Neuronal stem cell (in vitro differentiated cells): ENCODE measurements at regions not wholly inside any gene's neighbourhood (a gene's known extent, or its start where the extent isn't known, plus 50 kb on each side); places are given as distances from the start of the nearest gene placed in this dataset.
A peak's percentile ranks its signal among the peaks of the same experiment; 100 is the strongest.
"Not testable (repeated sequence)": the region's sequence is repeated elsewhere in the genome, so short reads cannot be mapped to it uniquely, and the experiment has no call there.

Experiments used
- DNase-seq: peaks from one replicate; pipeline ENCODE4 v3.0.0-alpha.2; 2013; ENCODE audit warnings: low spot score
- H2AFZ ChIP-seq: one replicate; pipeline ENCODE4 v1.6.1; 2013; ENCODE audit warnings: mild to moderate bottlenecking, low read length, inconsistent platforms
- H2AK5ac ChIP-seq: 2 replicates; pipeline ENCODE4 v1.6.1; 2013; ENCODE audit warnings: low read depth, mild to moderate bottlenecking, inconsistent platforms, low read length, moderate library complexity, mixed read lengths
- H2BK120ac ChIP-seq: 2 replicates; pipeline ENCODE4 v1.6.1; 2013; ENCODE audit warnings: low read depth, mild to moderate bottlenecking, inconsistent platforms, low read length, moderate library complexity, mixed read lengths
- H2BK12ac ChIP-seq: one replicate; pipeline ENCODE4 v1.6.1; 2013; ENCODE audit warnings: low read length, inconsistent platforms
- H2BK15ac ChIP-seq: 2 replicates; pipeline ENCODE4 v1.6.1; 2013; ENCODE audit warnings: mild to moderate bottlenecking, low read length, inconsistent platforms, mixed read lengths
- H2BK5ac ChIP-seq: one replicate; pipeline ENCODE4 v1.6.1; 2013; ENCODE audit warnings: inconsistent platforms, mild to moderate bottlenecking, low read length, moderate library complexity
- H3K14ac ChIP-seq: one replicate; pipeline ENCODE4 v1.6.1; 2013; ENCODE audit warnings: low read length, inconsistent platforms
- H3K18ac ChIP-seq: 2 replicates; pipeline ENCODE4 v1.6.1; 2013; ENCODE audit warnings: low read length, inconsistent platforms
- H3K23ac ChIP-seq: 2 replicates; pipeline ENCODE4 v1.6.1; 2013; ENCODE audit warnings: low read depth, mild to moderate bottlenecking, mixed read lengths, low read length, inconsistent platforms; ENCODE audit not compliant: poor library complexity
- H3K27ac ChIP-seq: replicated peaks from 3 replicates; pipeline ENCODE4 v1.5.1; 2013; ENCODE audit warnings: low read length, inconsistent platforms
- H3K27me3 ChIP-seq, 3 experiments: 2 replicates each; pipeline ENCODE4 v1.6.1; 2013; ENCODE audit warnings: low read length in 3 of 3, mild to moderate bottlenecking in 2 of 3, inconsistent platforms in 1 of 3, low read depth in 1 of 3, mixed read lengths in 1 of 3, moderate library complexity in 1 of 3; ENCODE audit not compliant: control insufficient read depth in 3 of 3, insufficient read depth in 3 of 3
- H3K36me3 ChIP-seq, 2 donors: replicated peaks in 1 of 2; 2 replicates each; pipeline ENCODE4 v1.6.1; 2013; ENCODE audit warnings: low read length in 2 of 2; ENCODE audit not compliant: control insufficient read depth in 2 of 2, insufficient read depth in 2 of 2
- H3K4ac ChIP-seq: 2 replicates; pipeline ENCODE4 v1.6.1; 2013; ENCODE audit warnings: inconsistent platforms, mild to moderate bottlenecking, low read length, moderate library complexity
- H3K4me1 ChIP-seq, 2 donors: 1 replicate in 1 of 2; 2 replicates in 1 of 2; pipeline ENCODE4 v1.6.1; 2013; ENCODE audit warnings: low read length in 2 of 2, low read depth in 1 of 2; ENCODE audit not compliant: control insufficient read depth in 2 of 2, insufficient read depth in 1 of 2
- H3K4me2 ChIP-seq: one replicate; pipeline ENCODE4 v1.6.1; 2013; ENCODE audit warnings: mild to moderate bottlenecking, low read length, inconsistent platforms; ENCODE audit not compliant: insufficient read depth, poor library complexity, severe bottlenecking
- H3K4me3 ChIP-seq, 2 donors: 2 replicates each; pipeline ENCODE4 v1.5.1; 2013; ENCODE audit warnings: low read length in 2 of 2, mild to moderate bottlenecking in 2 of 2, inconsistent platforms in 1 of 2, moderate library complexity in 1 of 2
- H3K79me1 ChIP-seq: one replicate; pipeline ENCODE4 v1.6.1; 2013; ENCODE audit warnings: low read depth, mild to moderate bottlenecking, inconsistent platforms, low read length, moderate library complexity
- H3K9ac ChIP-seq: one replicate; pipeline ENCODE4 v1.6.1; 2013; ENCODE audit warnings: mild to moderate bottlenecking, low read depth, low read length, inconsistent platforms; ENCODE audit not compliant: poor library complexity
- H3K9me3 ChIP-seq, 2 donors: replicated peaks in 1 of 2; 2 replicates each; pipeline versions ENCODE3 to v1.6.1; 2013; ENCODE audit warnings: low read length in 2 of 2, mild to moderate bottlenecking in 2 of 2, inconsistent platforms in 1 of 2, low read depth in 1 of 2, mixed read lengths in 1 of 2, moderate library complexity in 1 of 2; ENCODE audit not compliant: control insufficient read depth in 2 of 2, insufficient read depth in 1 of 2
- H4K8ac ChIP-seq: one replicate; pipeline ENCODE4 v1.6.1; 2013; ENCODE audit warnings: low read depth, mild to moderate bottlenecking, inconsistent platforms, low read length, moderate library complexity
- H4K91ac ChIP-seq: one replicate; pipeline ENCODE4 v1.6.1; 2013; ENCODE audit warnings: low read length, low read depth, mild to moderate bottlenecking, inconsistent platforms; ENCODE audit not compliant: poor library complexity
- WGBS, 2 donors: extraction: QIAGEN DNeasy Blood & Tissue Kit; methylation state at CpG; one replicate each; pipeline ENCODE4 v1.1.7; 2013; ENCODE audit warnings: missing lambda C conversion rate in 2 of 2, mixed read lengths in 1 of 2; ENCODE audit not compliant: insufficient read length in 2 of 2, insufficient replicate concordance in 1 of 2; ENCODE audit errors: extremely low coverage in 2 of 2; 5-methylcytosine and 5-hydroxymethylcytosine counted together

GRCh38 chr13:63739112-63739735, 2323.6 kb upstream of the PCDH20 start:
- H3K14ac ChIP-seq, H4K91ac ChIP-seq, H2BK12ac ChIP-seq, H3K23ac ChIP-seq, H3K27me3 ChIP-seq, H3K18ac ChIP-seq, H3K9ac ChIP-seq, H3K9me3 ChIP-seq, H3K36me3 ChIP-seq, H4K8ac ChIP-seq, H3K4me3 ChIP-seq, H2BK120ac ChIP-seq, H2BK15ac ChIP-seq, H3K27ac ChIP-seq, H3K79me1 ChIP-seq, H3K4me2 ChIP-seq, H3K4ac ChIP-seq, H3K4me1 ChIP-seq, DNase-seq, H2AK5ac ChIP-seq, H2AFZ ChIP-seq: not testable (repeated sequence)
- peak overlapping the region; percentile 24 for H2BK5ac ChIP-seq
- no CpG with 5 or more reads among the region's 23 CpGs for WGBS, 2 donors

- Histone ChIP-seq H2BK15ac (no peak overlapping the region), H2BK12ac (no peak overlapping the region), H3K14ac (no peak overlapping the region), H3K79me1 (no peaks in the 10 kb centered on the region), H3K27me3 (no peaks in the 10 kb centered on the region), H3K4me2 (no peak overlapping the region), H3K36me3 (no peaks in the 10 kb centered on the region), H2BK120ac (no peak overlapping the region), H3K18ac (peak overlapping the region; percentile 13), H2AFZ (peak overlapping the region; percentile 17), H3K4ac (no peak overlapping the region), H2AK5ac (no peak overlapping the region), H4K91ac (no peak overlapping the region), H3K9ac (no peak overlapping the region), H2BK5ac (no peak overlapping the region), H3K9me3 (no peaks in the 10 kb centered on the region), H3K4me3 (no peak overlapping the region), H3K4me1 (no peaks in the 10 kb centered on the region), H4K8ac (no peak overlapping the region), H3K23ac (no peak overlapping the region), H3K27ac (no peak overlapping the region)
- no peak for DNase-seq
- WGBS, 2 donors: no CpG with 5 or more reads among the region's 19 CpGs
These were observed 2321.8 kb upstream of the PCDH20 start for GRCh38 chr13:63737418-63737817.

GRCh38 chr13:63731896-63732295, 2316.2 kb upstream of the PCDH20 start:
- Histone ChIP-seq H4K91ac (no peak overlapping the region), H2BK15ac (no peak overlapping the region), H2AK5ac (no peak overlapping the region), H3K9ac (no peak overlapping the region), H2BK12ac (no peak overlapping the region), H2BK120ac (no peak overlapping the region), H3K4me1 (no peaks in the 10 kb centered on the region), H3K4me3 (no peak overlapping the region), H3K4me2 (no peak overlapping the region), H4K8ac (no peak overlapping the region), H3K9me3 (no peaks in the 10 kb centered on the region), H3K23ac (no peak overlapping the region), H3K27ac (no peak overlapping the region), H3K36me3 (no peaks in the 10 kb centered on the region), H3K4ac (no peak overlapping the region), H3K14ac (no peak overlapping the region), H3K79me1 (no peaks in the 10 kb centered on the region), H2AFZ (no peak overlapping the region), H2BK5ac (no peak overlapping the region), H3K18ac (no peak overlapping the region), H3K27me3 (no peaks in the 10 kb centered on the region)
- DNase-seq: no peak
- no CpG with 5 or more reads among the region's 3 CpGs for WGBS, 2 donors

GRCh38 chr13:63712159-63712558, 2296.5 kb upstream of the PCDH20 start:
- DNase-seq, H3K36me3 ChIP-seq, H2AFZ ChIP-seq, H2BK15ac ChIP-seq, H3K4me1 ChIP-seq, H2BK12ac ChIP-seq, H3K4ac ChIP-seq, H3K14ac ChIP-seq, H3K79me1 ChIP-seq, H3K4me2 ChIP-seq, H4K91ac ChIP-seq, H4K8ac ChIP-seq, H3K23ac ChIP-seq, H3K9me3 ChIP-seq, H3K9ac ChIP-seq, H2BK120ac ChIP-seq, H3K18ac ChIP-seq, H3K27me3 ChIP-seq, H3K4me3 ChIP-seq, H3K27ac ChIP-seq, H2AK5ac ChIP-seq, H2BK5ac ChIP-seq: not testable (repeated sequence)
- no CpG with 5 or more reads among the region's 2 CpGs for WGBS, 2 donors
